Breast epithelium (tissue), 3 donors: ENCODE measurements at regions not wholly inside any gene's neighbourhood (a gene's known extent, or its start where the extent isn't known, plus 50 kb on each side); places are given as distances from the start of the nearest gene placed in this dataset.

ENCODE experiments used
- POLR2A ChIP-seq: fragments of 450-650 bp; IDR thresholded peaks from one replicate; pipeline ENCODE4 v1.6.1; 2016; ENCODE audit warnings: antibody characterized with exemption, mild to moderate bottlenecking, moderate library complexity
- POLR2AphosphoS5 ChIP-seq, 3 donors: sonication (generic); formaldehyde crosslinking; IDR thresholded peaks; one replicate each; pipeline ENCODE4 v1.6.1; 2017; ENCODE audit warnings: antibody characterized with exemption in 3 of 3
- TF ChIP-seq, protein P1 (sequence below), 3 donors: fragments of 450-650 bp; IDR thresholded peaks; one replicate each; pipeline ENCODE4 v1.5.1; 2016 to 2017; ENCODE audit warnings: antibody characterized with exemption in 3 of 3, mild to moderate bottlenecking in 3 of 3, moderate library complexity in 3 of 3

DNA sequence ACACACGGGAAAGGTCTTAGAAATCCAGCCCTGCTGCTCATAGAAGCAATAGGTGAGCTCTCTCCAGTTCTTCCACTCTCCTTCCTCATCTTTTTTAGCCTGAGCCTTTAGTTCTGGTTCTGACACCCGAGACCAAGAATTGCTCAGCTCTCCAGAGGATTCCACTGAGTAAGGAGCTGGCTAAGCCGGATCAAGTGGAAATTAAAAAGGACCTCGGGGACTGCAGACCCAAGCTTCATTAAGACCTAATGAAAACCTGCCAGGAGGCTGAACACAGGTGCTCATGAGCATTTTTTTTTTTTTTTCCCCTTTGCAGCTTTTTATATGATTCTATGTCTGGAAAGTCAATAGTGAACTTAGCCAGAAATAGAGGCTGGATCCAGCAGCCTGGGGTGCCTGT is 1176.0 kb upstream of the AUTS2 start:
- TF ChIP-seq, protein P1, sequence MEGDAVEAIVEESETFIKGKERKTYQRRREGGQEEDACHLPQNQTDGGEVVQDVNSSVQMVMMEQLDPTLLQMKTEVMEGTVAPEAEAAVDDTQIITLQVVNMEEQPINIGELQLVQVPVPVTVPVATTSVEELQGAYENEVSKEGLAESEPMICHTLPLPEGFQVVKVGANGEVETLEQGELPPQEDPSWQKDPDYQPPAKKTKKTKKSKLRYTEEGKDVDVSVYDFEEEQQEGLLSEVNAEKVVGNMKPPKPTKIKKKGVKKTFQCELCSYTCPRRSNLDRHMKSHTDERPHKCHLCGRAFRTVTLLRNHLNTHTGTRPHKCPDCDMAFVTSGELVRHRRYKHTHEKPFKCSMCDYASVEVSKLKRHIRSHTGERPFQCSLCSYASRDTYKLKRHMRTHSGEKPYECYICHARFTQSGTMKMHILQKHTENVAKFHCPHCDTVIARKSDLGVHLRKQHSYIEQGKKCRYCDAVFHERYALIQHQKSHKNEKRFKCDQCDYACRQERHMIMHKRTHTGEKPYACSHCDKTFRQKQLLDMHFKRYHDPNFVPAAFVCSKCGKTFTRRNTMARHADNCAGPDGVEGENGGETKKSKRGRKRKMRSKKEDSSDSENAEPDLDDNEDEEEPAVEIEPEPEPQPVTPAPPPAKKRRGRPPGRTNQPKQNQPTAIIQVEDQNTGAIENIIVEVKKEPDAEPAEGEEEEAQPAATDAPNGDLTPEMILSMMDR (IDR thresholded peaks at IDR 0.05), result no peak
- no peak for TF ChIP-seq POLR2A
- TF ChIP-seq POLR2AphosphoS5 (IDR thresholded peaks at IDR 0.05), result no peak
